K562 (cell line): ENCODE measurements at regions not wholly inside any gene's neighbourhood (a gene's known extent, or its start where the extent isn't known, plus 50 kb on each side); places are given as distances from the start of the nearest gene placed in this dataset.

Experiments
- ATAC-seq: fragments of 200-7000 bp; cut with Tn5 transposase; 3 replicates; pipeline ENCODE4 v1.9.1; 2020; ENCODE audit warnings: moderate library complexity
- BruUV-seq: library from RNA; stranded (reverse); fragments of 400-500 nt; replicated peaks from 2 replicates; lab custom pipeline; 2021; lab: Mats Ljungman, UMichigan
- CTCF ChIA-PET: fragments of 300-600 bp; formaldehyde crosslinking; extraction: SDS; loops from one replicate; lab custom pipeline; 2021; ENCODE audit warnings: low intra/inter-chr PET ratio; lab: Yijun Ruan, JAX
- POLR2A ChIA-PET: fragments of 300-600, 350-650 bp; sonication (Branson Sonifier 250); formaldehyde crosslinking; extraction: SDS; loops from one replicate; lab custom pipeline; 2021; ENCODE audit warnings: antibody characterized with exemption, inconsistent platforms; lab: Yijun Ruan, JAX
- DNase-seq, 4 experiments: peaks; one replicate each; pipeline versions ENCODE4 v3.0.0 to v3.0.0-alpha.2; 2011 to 2018; ENCODE audit warnings: low spot score in 3 of 4, mixed read lengths in 3 of 4; ENCODE audit errors: extremely low read depth in 1 of 4
- FAIRE-seq: peaks from 2 replicates; lab custom pipeline; 2011; peaks lifted over from hg19 to GRCh38; lab: Jason Lieb, UNC
- H2AFZ ChIP-seq: 2 replicates; pipeline ENCODE4 v1.6.0; 2011; ENCODE audit warnings: low read depth, low read length, control low read depth, inconsistent platforms
- H3K27ac ChIP-seq: fragments of 200-600 bp; 3 replicates; pipeline ENCODE4 v1.8.0; 2011; ENCODE audit warnings: low read depth, mild to moderate bottlenecking, control low read depth, inconsistent platforms, low read length, moderate library complexity, mixed read lengths; ENCODE audit errors: extremely low read depth
- H3K27me3 ChIP-seq, 2 experiments: fragments of 300-600 bp in 1 of 2; 2 replicates in 1 of 2; 3 replicates in 1 of 2; pipeline versions ENCODE4 v1.6.0 to v1.8.0; 2011; ENCODE audit warnings: inconsistent platforms in 2 of 2, low read length in 2 of 2, mild to moderate bottlenecking in 1 of 2, mixed read lengths in 1 of 2, moderate library complexity in 1 of 2; ENCODE audit not compliant: control insufficient read depth in 2 of 2, insufficient read depth in 2 of 2
- H3K36me3 ChIP-seq: fragments of 300-600 bp; 3 replicates; pipeline ENCODE4 v1.8.0; 2011; ENCODE audit warnings: mild to moderate bottlenecking, low read length, inconsistent platforms; ENCODE audit not compliant: control insufficient read depth, insufficient read depth
- H3K4me1 ChIP-seq, 2 experiments: fragments of 200-600 bp in 1 of 2; replicated peaks in 1 of 2; 2 replicates in 1 of 2; 3 replicates in 1 of 2; pipeline versions ENCODE4 v1.5.1 to v1.8.0; 2011; ENCODE audit warnings: inconsistent platforms in 2 of 2, low read length in 2 of 2, mild to moderate bottlenecking in 1 of 2, mixed read lengths in 1 of 2, moderate library complexity in 1 of 2; ENCODE audit not compliant: control insufficient read depth in 2 of 2, insufficient read depth in 2 of 2
- H3K4me2 ChIP-seq: 2 replicates; pipeline ENCODE4 v1.6.1; 2011; ENCODE audit warnings: low read length, control low read depth, inconsistent platforms, mixed read lengths; ENCODE audit not compliant: insufficient read depth
- H3K4me3 ChIP-seq: fragments of 200-600 bp; sonication (generic), shearing (Covaris generic); 2 replicates; pipeline ENCODE4 v1.5.1; 2016; ENCODE audit warnings: control low read depth, inconsistent platforms
- H3K79me2 ChIP-seq: fragments of 200-600 bp; 3 replicates; pipeline ENCODE4 v1.8.0; 2011; ENCODE audit warnings: low read length, inconsistent platforms; ENCODE audit not compliant: control insufficient read depth, insufficient read depth
- H3K9ac ChIP-seq, 2 experiments: 2 replicates each; pipeline versions ENCODE4 v1.6.0 to v1.6.1; 2011; ENCODE audit warnings: low read depth in 2 of 2, low read length in 2 of 2, control low read depth in 1 of 2, inconsistent platforms in 1 of 2, mild to moderate bottlenecking in 1 of 2, mixed read lengths in 1 of 2; ENCODE audit not compliant: insufficient read depth in 1 of 2
- H3K9me1 ChIP-seq: one replicate; pipeline ENCODE4 v1.6.0; 2011; ENCODE audit warnings: inconsistent platforms, mild to moderate bottlenecking, low read length, moderate library complexity; ENCODE audit not compliant: control insufficient read depth, insufficient read depth
- H3K9me3 ChIP-seq: replicated peaks from 2 replicates; pipeline ENCODE4 v1.5.1; 2011; ENCODE audit warnings: low read depth, low read length, inconsistent platforms; ENCODE audit not compliant: control insufficient read depth, insufficient read depth
- H4K20me1 ChIP-seq: replicated peaks from 2 replicates; pipeline ENCODE4 v1.6.1; 2011; ENCODE audit warnings: low read length, inconsistent platforms, mixed read lengths; ENCODE audit not compliant: control insufficient read depth, insufficient read depth
- FOXM1 ChIP-seq, 2 experiments: fragments of 450-650 bp in 1 of 2; sonication (generic) in 1 of 2; formaldehyde crosslinking in 1 of 2; IDR thresholded peaks; 2 replicates each; pipeline versions ENCODE4 v1.6.1 to v1.9.0; 2017 to 2022; ENCODE audit warnings: low read depth in 2 of 2, mild to moderate bottlenecking in 2 of 2, missing genetic modification reagents in 1 of 2, moderate library complexity in 1 of 2
- MITF ChIP-seq: IDR thresholded peaks from 2 replicates; pipeline ENCODE4 v1.6.1; 2014; ENCODE audit warnings: antibody characterized with exemption
- POLR3G ChIP-seq: IDR thresholded peaks from 2 replicates; pipeline ENCODE4 v1.6.1; 2011; ENCODE audit not compliant: insufficient read length, insufficient replicate concordance; ENCODE audit errors: extremely low read depth
- RNF219 ChIP-seq: fragments of 250-450 bp; sonication (Bioruptor Pico); IDR thresholded peaks from 2 replicates; pipeline ENCODE4 v1.5.0; 2022; ENCODE audit warnings: mild to moderate bottlenecking
- SMARCE1 ChIP-seq: fragments of 450-650 bp; IDR thresholded peaks from 2 replicates; pipeline ENCODE4 v1.7.1; 2016; ENCODE audit warnings: mild to moderate bottlenecking
- SRF ChIP-seq, 2 experiments: fragments of 250-450, 450-650 bp in 1 of 2; sonication (Bioruptor Pico) in 1 of 2; sonication (generic) in 1 of 2; formaldehyde crosslinking; IDR thresholded peaks; 2 replicates each; pipeline versions ENCODE4 v1.5.0 to v1.5.1; 2020 to 2022; ENCODE audit warnings: mild to moderate bottlenecking in 1 of 2, missing genetic modification reagents in 1 of 2
- THRAP3 ChIP-seq: fragments of 450-650 bp; IDR thresholded peaks from 2 replicates; pipeline ENCODE4 v1.6.1; 2016; ENCODE audit warnings: mild to moderate bottlenecking, inconsistent platforms, borderline replicate concordance
- U2AF1 ChIP-seq: fragments of 200-400 bp; formaldehyde crosslinking; optimal IDR thresholded peaks from 2 replicates; pipeline ENCODE3; 2017; ENCODE audit warnings: mild to moderate bottlenecking, low read depth, low read length, moderate library complexity
- VEZF1 ChIP-seq: fragments of 200-800 bp; sonication (Bioruptor generic); IDR thresholded peaks from 2 replicates; pipeline ENCODE4 v1.6.1; 2017; ENCODE audit warnings: missing genetic modification characterization, missing compliant biosample characterization
- XRCC3 ChIP-seq: fragments of 450-650 bp; IDR thresholded peaks from 2 replicates; pipeline ENCODE4 v1.6.1; 2017; ENCODE audit warnings: mild to moderate bottlenecking, moderate library complexity
- ZC3H4 ChIP-seq: sonication (generic); formaldehyde crosslinking; IDR thresholded peaks from 2 replicates; pipeline ENCODE4 v1.9.0; 2021; ENCODE audit warnings: missing genetic modification reagents, borderline replicate concordance
- ZNF436 ChIP-seq: fragments of 250-450, 450-650 bp; sonication (Bioruptor Pico); formaldehyde crosslinking; IDR thresholded peaks from 2 replicates; pipeline ENCODE4 v1.7.0; 2020; ENCODE audit warnings: mild to moderate bottlenecking
- WGBS: fragments of 100-300 bp; shearing (Covaris generic); methylation state at CpG from one replicate; pipeline ENCODE4 v1.1.6; 2016; ENCODE audit warnings: low coverage, mixed read lengths; ENCODE audit not compliant: insufficient coverage; ENCODE audit errors: missing lambda C conversion rate; 5-methylcytosine and 5-hydroxymethylcytosine counted together
- in situ Hi-C: fragments of 300-500 bp; cut with MboI; formaldehyde crosslinking; loops from 4 replicates; pipeline ENCODE4 v1.15.0; 2018; ENCODE audit warnings: inconsistent platforms, mixed read lengths
- intact Hi-C: fragments of 100-400 bp; cut with micrococcal nuclease; formaldehyde crosslinking; loops from 2 replicates; pipeline ENCODE4 v1.14.2; 2022

- no peak overlapping the region for H2AFZ ChIP-seq
- no peak overlapping the region for H3K27ac ChIP-seq
- H3K4me1 ChIP-seq: no peaks in the 10 kb centered on the region
- POLR2A ChIA-PET: no interaction called here
- H3K9me1 ChIP-seq: no peaks in the 10 kb centered on the region
- H3K79me2 ChIP-seq: no peaks in the 10 kb centered on the region
- 0% methylated on average over 2 of the region's 2 CpGs for WGBS
- H3K36me3 ChIP-seq: no peaks in the 10 kb centered on the region
- no peaks in the 10 kb centered on the region for H3K27me3 ChIP-seq
- TF ChIP-seq ZNF436 (CRISPR knock-in tag) (no peak), U2AF1 (no peak), VEZF1 (no peak), ZC3H4 (CRISPR knock-in tag) (no peak), MITF (no peak), XRCC3 (no peak), SMARCE1 (no peak), FOXM1 (IDR thresholded peaks at IDR 0.05; ENCODE audit: low read depth) (no peak), FOXM1 (CRISPR knock-in tag; IDR thresholded peaks at IDR 0.05; ENCODE audit: low read depth) (no peak), THRAP3 (no peak), RNF219 (CRISPR knock-in tag) (no peak), POLR3G (no peak), SRF (CRISPR knock-in tag; IDR thresholded peaks at IDR 0.05) (no peak)
- no peak overlapping the region for H3K4me3 ChIP-seq
- no peak for ATAC-seq
- intact Hi-C loops: no loop called here
- H3K9me3 ChIP-seq: no peaks in the 10 kb centered on the region; the same call in 1 of the 2 replicates
- no peak for DNase-seq
- H4K20me1 ChIP-seq: no peaks in the 10 kb centered on the region
- no peak overlapping the region for H3K4me2 ChIP-seq
- CTCF ChIA-PET: no interaction called here
- in situ Hi-C loops: no loop called here
- H3K9ac ChIP-seq: no peak overlapping the region
- no TSS peak for BruUV-seq
- no peak for FAIRE-seq
Observed at GRCh38 chr5:20360263-20360662, 372.3 kb upstream of the CDH18 start.
